ENCODE measurements at regions not wholly inside any gene's neighbourhood (a gene's known extent, or its start where the extent isn't known, plus 50 kb on each side); places are given as distances from the start of the nearest gene placed in this dataset.

- DNase-seq, result no peak
These were observed 815.7 kb upstream of the MIR17HG start for GRCh38 chr13:90531744-90532143.

GRCh38 chr13:90532861-90533492, 814.5 kb upstream of the MIR17HG start:
- no peak for DNase-seq

- no peak for DNase-seq
These were observed 813.6 kb upstream of the MIR17HG start for GRCh38 chr13:90533866-90534265.

- no peak for DNase-seq
These were observed 812.7 kb upstream of the MIR17HG start for GRCh38 chr13:90534617-90535370.

GRCh38 chr13:90535421-90535820, 812.1 kb upstream of the MIR17HG start:
- DNase-seq, result no peak

GRCh38 chr13:90538063-90538462, 809.4 kb upstream of the MIR17HG start:
- no peak for DNase-seq

GRCh38 chr13:90541346-90541745, 806.1 kb upstream of the MIR17HG start:
- DNase-seq, result no peak

- DNase-seq, result no peak
These were observed 804.5 kb upstream of the MIR17HG start for GRCh38 chr13:90542959-90543505.

- DNase-seq, result no peak
These were observed 802.2 kb upstream of the MIR17HG start for GRCh38 chr13:90545070-90545840.

GRCh38 chr13:90547272-90547790, 800.2 kb upstream of the MIR17HG start:
- DNase-seq, result no peak

GRCh38 chr13:90551253-90551652, 796.2 kb upstream of the MIR17HG start:
- no peak for DNase-seq

- no peak for DNase-seq
These were observed 794.8 kb upstream of the MIR17HG start for GRCh38 chr13:90552702-90553101.

GRCh38 chr13:90553159-90553558, 794.3 kb upstream of the MIR17HG start:
- DNase-seq, result no peak

GRCh38 chr13:90557626-90558025, 789.9 kb upstream of the MIR17HG start:
- DNase-seq, result no peak

- DNase-seq, result no peak
These were observed 785.0 kb upstream of the MIR17HG start for GRCh38 chr13:90562443-90562842.

GRCh38 chr13:90564096-90564495, 783.4 kb upstream of the MIR17HG start:
- DNase-seq, result no peak

- DNase-seq, result no peak
These were observed 782.9 kb upstream of the MIR17HG start for GRCh38 chr13:90564566-90564965.

GRCh38 chr13:90565985-90566713, 781.3 kb upstream of the MIR17HG start:
- DNase-seq, result no peak

GRCh38 chr13:90568165-90568564, 779.3 kb upstream of the MIR17HG start:
- DNase-seq, result no peak

- no peak for DNase-seq
These were observed 771.4 kb upstream of the MIR17HG start for GRCh38 chr13:90576067-90576466.

- DNase-seq, result no peak
These were observed 769.8 kb upstream of the MIR17HG start for GRCh38 chr13:90577726-90578125.

- DNase-seq, result no peak
These were observed 762.1 kb upstream of the MIR17HG start for GRCh38 chr13:90585392-90585791.
